LoVo (cell line): ENCODE measurements at regions not wholly inside any gene's neighbourhood (a gene's known extent, or its start where the extent isn't known, plus 50 kb on each side); places are given as distances from the start of the nearest gene placed in this dataset.
A peak's percentile ranks its signal among the peaks of the same experiment; 100 is the strongest.

Source experiments
- DNase-seq: peaks from one replicate; pipeline ENCODE4 v3.0.0-alpha.2; 2016; ENCODE audit warnings: low spot score

DNA sequence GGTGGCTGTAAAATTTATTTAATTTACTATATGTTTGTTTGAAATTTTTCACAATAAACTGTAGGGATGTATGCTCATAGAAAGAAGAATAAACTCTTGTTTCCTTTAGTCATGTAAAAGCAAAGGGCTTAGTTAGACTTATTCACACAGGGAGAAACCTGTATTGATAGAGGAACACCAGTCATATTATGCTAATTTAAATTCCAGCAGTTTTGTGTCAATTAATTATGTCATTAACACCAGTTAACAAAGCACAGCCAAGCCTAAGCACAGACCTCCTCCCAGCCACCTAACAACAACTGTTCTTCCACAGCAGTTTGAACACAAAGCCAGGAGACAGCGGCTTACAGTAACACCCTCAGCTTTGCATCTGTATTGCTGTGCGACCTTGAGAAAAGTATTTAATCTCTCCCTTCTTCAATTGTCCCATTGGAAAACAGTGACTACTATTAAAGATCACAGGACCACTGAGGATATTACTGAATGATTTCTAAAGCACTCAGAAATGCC, 260.8 kb upstream of the RRP15 start:
- no peak for DNase-seq

DNA sequence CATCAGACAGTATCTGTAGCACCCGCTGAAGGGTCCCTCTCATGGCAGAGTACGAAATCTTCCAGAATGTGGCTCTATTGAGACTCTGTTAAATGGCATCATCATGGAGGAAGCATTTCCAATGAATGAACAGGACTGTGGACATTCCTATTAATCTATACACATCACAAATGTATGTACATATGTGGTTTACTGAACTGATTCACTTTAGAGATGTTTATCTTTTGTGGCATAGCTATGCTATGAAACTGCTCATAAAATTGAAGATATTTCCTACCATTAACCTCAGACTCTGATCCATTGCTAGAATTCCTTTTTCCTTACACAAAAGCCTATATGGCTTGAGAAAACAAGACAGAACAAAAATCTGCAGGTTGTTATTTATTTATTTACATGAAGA, 259.6 kb upstream of the RRP15 start:
- DNase-seq: no peak

DNA sequence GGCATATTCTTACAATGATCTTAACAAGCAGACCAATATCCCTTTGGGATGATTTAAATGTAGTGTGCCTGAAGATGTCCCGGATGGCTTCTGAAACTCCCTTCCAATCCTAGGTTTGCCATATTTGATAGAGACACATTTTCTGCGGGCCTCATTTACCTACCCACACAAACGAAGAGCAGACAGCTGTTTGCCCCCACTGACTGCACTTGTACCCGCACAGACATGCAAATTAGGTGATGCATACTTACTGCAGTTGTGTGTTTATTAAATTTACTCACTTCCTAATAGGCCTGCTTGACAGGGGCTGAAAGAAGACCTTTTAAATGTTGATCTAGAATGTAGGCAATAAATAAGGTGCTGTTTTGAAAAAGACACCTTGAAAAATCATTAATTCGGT, 257.9 kb upstream of the RRP15 start:
- no peak for DNase-seq

DNA sequence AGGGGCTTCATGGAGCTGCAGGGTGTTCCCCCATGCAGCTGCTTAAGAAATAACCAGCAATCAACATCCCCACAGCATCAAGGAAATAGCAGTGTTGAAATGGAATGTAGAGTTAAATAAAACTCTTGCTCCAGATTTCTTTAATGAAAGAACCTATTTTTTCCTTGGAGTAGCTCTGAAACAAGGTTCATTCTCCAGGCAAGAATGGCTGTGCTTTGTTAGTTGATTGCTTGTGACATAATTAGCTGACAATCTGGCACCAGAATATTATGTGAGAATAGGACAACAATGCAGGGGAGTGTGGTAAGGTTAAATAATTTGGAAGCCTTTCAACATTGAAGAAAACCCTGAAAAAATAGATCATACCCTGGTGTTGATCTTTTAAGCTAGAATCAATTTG, 254.2 kb upstream of the RRP15 start:
- no peak for DNase-seq

DNA sequence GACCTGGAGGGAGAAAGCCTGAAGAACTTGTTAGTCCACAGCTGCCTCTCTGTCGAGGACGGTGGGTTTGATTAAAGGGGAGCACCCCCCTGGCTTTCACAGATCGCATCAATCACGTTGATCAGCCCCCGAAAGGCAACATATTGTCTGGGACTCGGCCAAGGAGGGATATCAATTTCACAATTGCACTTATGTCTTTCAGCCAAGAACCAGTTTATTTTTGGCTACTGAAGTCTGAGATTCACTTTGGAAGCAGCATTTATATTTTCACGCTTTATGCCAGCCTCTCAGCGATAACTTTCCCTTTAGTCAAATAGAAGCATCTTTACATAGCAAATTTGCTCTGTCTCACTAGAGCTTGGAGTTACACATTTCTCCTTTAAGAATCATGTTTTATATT, 253.2 kb upstream of the RRP15 start:
- no peak for DNase-seq

DNA sequence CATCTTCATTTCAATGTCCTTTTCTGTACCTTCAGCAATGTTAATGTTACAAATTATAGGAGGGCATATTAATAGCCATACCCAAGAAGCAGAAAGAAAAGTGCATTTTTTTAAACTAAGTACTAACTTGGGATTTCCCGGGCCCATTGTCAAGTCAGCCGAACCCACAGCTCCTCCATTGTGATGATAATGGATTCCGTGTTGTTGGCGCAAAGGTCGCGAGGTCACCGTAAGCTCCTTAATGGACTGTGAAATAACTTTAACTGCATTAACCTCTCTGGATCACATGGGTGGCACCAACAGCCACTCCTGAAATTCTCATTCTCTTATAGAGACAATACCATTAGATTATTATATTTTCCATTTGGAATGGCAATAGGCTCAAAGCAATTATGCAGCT, 250.6 kb upstream of the RRP15 start:
- no peak for DNase-seq

DNA sequence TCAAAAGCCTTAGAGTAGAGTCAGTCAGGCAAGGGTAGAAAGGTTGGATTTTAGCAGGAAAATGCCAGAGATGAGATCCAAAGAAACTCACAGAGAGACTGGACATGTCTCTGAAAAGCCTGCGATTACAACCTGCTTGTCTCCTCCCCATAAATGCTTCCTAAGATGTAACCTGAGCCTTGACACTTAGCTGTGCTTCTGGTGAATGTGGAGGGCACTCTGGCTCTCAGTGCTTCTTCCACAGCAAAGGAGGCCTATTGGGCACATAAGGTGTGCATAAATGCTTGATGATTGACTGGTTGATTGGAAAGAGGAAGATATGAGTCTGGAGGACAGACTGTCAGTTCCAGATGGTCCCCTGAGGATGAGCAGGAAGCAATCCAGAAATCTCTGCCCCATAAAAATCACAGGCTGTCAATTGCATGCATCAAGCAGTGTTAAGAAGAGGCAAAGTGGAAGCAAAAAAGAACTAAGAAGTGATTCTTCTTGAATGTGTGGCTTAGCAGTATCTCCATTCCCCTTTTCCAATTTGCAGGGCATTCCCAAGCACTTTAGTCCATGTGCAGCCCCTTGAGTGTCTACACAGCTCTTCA, 236.2 kb upstream of the RRP15 start:
- no peak for DNase-seq

DNA sequence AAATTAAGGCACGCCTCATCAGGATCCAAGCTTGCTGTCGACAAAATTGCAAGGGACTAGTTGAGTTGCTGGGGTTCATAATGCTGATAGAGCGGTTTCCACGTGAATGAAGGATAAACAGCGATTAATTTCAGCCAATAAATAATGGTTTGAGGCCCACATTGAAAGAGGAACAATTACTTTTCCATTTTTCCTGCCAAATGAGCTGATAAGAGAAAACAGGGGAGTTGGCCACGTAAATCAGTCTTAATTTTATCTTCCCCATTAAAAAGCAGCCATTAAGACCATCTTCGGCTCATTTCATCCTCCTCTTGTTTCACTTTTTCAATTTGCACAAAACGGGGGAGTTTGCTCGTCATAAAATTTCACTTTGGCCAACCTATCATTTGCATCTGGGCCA, 235.5 kb upstream of the RRP15 start:
- no peak for DNase-seq

DNA sequence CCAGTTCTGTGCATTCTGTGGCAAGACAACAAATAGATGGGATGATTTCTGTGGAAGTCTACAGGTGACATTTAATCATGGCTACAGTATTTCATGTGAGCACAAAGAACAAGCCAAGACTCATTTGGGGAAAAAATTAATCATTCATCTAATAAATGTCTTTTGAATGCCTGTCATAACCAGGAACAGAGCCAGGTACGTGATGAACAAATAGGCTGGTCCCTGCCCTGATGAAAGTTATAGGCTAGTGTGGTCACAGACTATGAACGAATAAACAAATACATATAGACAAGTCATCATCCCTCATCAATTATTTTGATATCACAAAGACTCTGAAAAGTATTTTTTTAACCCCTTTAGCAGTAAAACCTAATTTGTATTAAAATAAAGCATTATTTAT, 226.4 kb upstream of the RRP15 start:
- no peak for DNase-seq

DNA sequence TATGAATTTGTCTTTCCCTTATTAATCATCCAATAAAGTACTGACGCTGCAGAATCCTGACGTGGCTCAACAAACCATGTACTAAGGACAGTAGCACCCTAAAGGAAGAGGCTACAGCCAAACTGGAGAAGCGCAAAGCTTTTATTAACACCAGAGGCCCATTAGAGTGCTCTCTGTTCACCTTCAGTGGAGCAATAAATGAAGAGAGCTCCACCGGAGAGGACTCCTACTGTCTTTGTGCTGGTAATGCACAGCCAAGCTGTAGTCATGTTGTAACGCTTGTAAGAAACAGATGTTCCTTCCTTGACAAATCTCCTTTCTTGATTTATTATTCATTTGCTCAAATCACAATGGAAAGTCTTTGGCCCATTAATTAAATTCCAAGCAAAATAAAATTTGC, 220.7 kb upstream of the RRP15 start:
- DNase-seq: no peak

DNA sequence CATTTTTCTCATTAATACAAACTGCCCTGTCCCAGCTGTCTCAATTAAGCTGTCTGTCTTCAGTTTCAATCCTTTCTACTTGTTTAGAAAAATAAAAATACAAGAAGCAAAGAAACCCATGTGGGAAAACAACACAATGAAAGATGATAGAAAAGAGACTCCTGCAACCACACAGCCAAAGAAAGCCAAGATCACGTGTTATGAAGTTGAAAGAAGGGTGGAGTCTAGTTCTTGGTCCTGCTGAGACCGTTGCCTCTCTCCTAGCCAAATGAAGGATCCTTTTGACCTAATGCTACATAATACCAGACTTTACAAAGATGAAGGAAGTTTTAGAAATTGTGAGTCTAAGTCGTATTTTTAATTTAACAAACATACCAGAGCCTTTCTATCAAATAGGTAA, 218.8 kb upstream of the RRP15 start:
- no peak for DNase-seq

DNA sequence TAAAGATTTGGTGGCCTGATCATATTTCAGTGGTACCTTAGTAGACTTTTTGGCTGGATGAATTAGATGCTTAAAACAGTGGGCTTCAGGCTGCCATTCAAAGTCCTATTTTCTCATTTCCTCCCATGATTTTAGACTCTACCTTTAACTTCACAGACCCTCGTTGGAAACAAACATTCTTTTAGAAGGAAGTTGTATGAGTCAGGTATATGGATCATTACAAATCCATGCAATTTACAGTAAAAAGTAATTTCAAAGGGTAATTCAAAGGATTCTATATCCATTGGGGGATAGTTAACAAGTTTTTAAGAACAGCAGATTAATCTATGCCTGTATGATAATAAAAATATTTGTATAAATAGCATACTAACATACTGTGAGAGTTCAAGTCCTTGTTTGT, 216.9 kb upstream of the RRP15 start:
- no peak for DNase-seq

DNA sequence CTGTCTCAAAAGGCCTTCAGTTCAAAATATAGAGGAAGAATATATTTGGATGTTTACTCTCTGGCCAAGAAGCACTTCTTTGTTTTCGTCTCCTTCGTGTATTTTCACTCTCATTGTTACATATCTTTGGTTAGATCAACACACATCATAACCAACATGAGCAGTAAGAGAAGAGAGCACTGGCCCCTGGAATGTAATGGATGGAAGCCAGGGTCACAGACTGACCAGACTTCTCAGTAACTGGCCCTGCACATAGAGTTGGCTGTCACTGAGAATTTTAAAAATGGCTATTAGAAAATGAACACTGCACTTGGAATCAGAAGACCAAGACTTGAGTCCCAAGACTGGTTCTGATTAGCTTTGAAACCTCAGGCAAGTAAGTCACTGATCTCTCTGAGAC, 215.9 kb upstream of the RRP15 start:
- DNase-seq: no peak

DNA sequence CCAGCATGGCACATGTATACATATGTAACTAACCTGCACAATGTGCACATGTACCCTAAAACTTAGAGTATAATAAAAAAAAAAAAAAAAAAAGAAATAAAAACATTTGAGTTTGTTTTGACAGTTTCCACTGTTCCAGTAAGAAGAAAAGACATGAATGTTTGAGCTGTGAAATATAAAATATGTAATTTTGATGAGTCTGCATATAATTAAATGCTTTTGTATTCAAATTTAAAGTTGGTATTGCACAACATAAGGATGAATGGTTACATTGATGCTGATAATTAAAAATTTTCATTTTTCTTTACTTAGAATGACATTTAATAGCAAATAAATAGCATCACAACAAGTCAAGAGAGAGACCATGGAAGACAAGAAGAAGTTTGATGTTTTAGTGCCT, 212.0 kb upstream of the RRP15 start:
- no peak for DNase-seq

DNA sequence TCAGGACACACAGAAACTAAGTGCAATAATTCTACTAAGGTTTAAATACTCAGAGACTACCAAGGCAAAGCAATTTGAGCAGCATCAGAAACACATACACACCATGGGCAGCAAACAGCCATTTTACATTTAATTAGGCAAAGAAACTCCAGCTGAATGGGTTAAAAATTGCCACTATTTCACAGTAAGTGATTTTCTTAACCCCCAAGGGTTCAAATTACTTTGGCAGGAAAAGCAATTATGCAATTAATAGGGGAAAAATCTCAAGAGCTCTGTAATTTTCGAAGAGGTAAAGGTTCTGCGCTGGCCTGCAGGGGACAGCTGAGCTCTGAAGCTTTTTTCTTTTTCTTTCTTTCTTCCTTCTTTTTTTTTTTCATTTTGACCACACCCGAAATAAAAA, 206.2 kb upstream of the RRP15 start:
- no peak for DNase-seq

DNA sequence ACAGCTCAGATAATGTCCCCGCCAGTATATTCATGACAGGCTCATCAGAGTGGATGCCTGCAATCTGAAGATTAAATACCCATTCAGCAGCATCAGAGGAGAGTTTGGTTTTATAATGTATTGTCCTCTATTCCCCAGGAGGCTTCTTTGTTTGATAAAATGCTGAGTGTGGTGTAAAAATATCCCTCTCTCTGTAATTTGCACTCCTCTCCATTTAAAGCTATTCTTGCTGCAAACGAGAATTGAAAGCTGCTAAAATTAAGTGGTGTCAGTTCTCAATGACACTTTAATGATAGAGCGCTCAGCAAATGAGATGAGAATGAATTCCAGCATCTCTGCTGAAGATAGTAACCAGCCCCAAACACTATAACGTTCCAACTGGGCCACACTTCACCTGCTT, 205.7 kb upstream of the RRP15 start:
- DNase-seq: no peak

DNA sequence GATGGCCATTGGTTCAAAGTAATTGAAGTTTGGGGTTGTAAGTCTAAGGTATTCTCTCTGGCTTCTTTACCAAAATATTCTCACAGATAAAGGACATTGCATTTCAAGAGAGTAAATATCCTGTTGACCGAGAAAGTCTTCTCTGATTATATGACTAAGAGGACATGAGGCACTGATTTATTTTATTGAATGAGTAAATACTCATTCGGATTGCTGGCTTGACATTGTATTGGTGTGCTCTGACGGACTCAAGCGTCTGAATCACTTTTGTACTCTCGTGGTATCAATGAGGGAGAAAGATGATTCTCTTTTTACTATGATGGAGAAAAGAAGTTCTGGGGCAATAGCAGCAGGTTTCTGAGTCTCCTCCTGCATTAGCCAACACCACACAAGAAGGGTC, 205.3 kb upstream of the RRP15 start:
- DNase-seq: no peak

DNA sequence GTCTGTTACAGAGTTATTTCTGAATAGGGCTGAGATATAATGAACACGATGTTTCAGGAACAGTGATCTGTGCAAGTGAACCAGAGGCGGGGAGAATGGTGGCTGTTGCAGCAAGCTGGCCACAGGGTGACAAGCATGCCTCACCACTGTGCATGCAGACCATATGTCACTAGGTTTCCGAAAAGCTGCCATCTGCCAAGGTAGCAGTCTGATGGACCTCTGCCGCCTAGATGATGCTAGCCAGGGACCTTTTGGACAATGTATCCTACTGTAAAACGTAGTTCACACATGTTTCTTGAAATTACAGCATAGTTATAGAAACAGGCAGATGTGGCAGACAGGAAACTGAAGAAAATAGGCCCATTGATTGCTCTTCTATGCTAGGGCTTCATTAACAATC, 204.2 kb upstream of the RRP15 start:
- DNase-seq: no peak

DNA sequence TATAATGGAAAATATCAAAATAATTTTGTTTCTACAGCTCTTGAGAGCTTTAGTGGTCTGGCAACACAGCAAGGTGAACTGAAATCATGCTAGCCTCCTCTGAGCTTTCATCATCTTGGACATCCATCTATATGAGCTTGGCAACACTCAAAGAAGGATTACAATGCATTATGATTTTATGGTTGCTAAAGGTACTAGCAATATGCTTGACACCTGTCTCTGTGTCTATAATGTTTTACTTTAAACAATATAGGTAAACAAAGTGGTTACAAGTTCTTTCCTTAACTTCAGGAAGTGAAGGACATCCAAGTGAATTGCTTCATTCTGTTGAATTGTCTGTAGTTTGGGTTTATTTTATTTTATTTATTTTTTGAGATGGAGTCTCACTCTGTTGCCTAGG, 203.7 kb upstream of the RRP15 start:
- no peak for DNase-seq

DNA sequence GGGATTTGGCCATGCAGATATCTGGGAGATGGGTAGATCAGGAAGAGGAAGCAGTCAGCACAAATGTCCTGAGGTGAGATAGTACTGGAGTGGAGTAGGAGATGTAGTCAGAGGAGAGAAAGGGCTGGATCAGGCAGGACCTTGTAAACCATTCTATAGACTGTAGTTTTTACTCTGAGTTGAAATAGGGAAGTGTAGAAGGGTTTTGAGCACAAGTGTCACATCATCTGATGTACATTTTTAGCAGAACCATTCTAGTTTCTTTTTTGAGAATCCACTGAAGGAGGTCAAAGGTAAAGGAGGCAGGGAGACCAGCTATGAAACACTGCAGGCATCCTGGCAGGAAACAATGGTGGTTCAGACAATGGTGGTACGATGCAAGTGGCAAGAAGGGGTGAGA, 194.6 kb upstream of the RRP15 start:
- DNase-seq: no peak

DNA sequence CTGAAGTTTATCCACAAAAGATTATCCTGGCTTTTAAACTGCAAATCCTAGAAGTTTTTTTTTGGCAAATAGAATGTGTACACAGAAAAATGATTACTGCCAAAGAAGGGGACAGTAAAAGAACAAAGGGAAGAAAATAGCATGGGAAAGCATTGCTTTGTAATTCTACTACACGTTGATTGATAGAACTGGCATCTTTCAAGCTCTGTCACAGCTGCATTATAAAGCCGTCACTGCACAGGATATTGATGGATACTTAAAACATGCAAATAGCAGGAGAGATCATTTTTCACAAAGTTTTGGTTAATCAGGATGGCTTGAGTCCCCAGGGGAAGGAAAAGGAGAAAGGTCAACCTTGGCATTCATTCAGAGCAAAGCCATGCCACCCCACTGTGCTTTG, 183.7 kb upstream of the RRP15 start:
- DNase-seq: no peak

DNA sequence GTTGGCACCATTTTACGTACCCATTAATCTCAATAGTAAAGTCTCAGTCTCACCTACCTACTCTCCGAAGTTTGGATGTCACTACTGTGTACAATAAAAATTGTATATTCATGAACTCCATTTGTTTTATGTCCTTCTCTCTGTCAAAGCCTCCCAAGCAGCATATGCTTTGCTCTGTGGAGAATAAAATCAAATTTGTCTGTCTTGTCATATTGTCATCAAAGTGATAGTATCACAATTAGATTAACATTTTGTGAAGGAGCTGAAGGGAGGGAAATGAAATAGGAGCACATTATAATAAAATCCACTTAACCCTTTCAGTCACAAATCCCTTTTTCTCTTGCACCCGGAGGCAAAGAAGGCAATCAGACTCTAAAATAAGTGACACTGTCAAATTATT, 177.1 kb upstream of the RRP15 start:
- no peak for DNase-seq

DNA sequence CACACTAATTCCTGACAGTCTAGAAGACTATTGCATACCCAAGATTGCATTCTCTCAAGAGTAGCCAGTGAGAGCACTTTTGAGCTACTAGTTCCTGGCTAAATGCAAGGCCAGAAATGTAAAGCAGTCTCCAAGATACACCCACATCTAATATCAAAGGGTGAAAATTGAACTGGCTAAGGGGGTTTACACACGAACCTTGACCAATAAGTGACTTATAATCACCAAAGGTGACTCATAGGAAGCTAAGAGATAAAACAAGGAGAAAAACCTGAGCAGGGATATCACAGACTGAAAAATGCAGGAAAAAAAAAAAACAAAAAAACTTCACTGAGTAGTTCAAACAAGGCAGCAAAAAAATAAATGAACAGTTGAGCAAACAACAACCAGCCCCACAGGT, 172.2 kb upstream of the RRP15 start:
- peak; percentile 18 for DNase-seq

DNA sequence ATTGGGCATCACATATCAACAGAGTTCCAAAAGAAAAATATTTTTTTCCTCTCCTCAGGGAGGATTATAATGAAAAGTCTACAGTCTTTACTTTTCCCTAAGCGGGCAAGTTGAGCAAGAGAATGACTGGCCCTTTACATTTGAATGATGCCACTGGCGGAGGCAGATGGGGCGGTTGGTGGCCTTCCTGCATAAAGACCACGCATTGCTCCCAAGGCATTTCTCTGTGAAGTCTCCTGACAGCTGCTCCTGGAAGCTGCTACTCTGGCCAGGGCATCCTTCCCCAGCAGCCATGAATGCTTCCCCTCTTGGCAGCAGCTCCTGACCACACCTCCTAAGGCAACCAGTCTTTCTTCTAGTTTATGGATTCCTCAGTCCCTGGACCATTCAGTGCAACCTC, 161.1 kb upstream of the RRP15 start:
- no peak for DNase-seq

DNA sequence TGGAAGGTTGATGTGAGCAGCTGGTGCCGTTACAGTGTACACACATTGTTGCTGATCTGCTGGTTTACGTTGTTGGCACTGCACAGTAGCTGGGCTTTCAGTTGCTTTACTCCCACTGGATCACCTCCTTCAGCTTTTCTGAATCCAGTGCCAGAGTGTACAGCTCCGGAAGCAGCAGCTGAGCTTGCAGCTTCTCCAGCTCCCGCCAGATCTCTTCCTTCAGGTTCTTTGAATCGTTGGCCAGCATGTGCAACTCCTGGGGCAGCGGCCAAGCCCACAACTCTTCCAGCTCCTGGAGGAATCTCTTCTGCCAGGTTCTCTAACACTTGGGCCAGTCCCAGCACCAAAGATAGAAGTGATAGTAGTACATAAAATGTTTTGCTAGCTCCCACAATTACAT, 149.7 kb upstream of the RRP15 start:
- no peak for DNase-seq
